Activated CD4-positive, alpha-beta T cell treated with anti-CD3 and anti-CD28 coated beads, Interleukin-2, amount 50 U/mL, for 48 hours (primary cell): ENCODE measurements at regions not wholly inside any gene's neighbourhood (a gene's known extent, or its start where the extent isn't known, plus 50 kb on each side); places are given as distances from the start of the nearest gene placed in this dataset.

Source experiments
- DNase-seq, 2 experiments: peaks; one replicate each; pipeline ENCODE4 v3.0.0-alpha.2; 2020

GRCh38 chr17:54009502-54009901, 186.8 kb downstream of the KIF2B start:
- no peak for DNase-seq

GRCh38 chr17:54013072-54013471, 190.3 kb downstream of the KIF2B start:
- no peak for DNase-seq

- no peak for DNase-seq
Observed at GRCh38 chr17:54015734-54016133, 193.0 kb downstream of the KIF2B start.

- DNase-seq = no peak
Observed at GRCh38 chr17:54021418-54021817, 198.7 kb downstream of the KIF2B start.

- DNase-seq = no peak
Observed at GRCh38 chr17:54028986-54029580, 206.4 kb downstream of the KIF2B start.

GRCh38 chr17:54029986-54030385, 207.3 kb downstream of the KIF2B start:
- DNase-seq = no peak

- DNase-seq = no peak
Observed at GRCh38 chr17:54046570-54046969, 223.8 kb downstream of the KIF2B start.

GRCh38 chr17:54063639-54064038, 240.9 kb downstream of the KIF2B start:
- DNase-seq = no peak

GRCh38 chr17:54085020-54085419, 262.3 kb downstream of the KIF2B start:
- no peak for DNase-seq

- no peak for DNase-seq
Observed at GRCh38 chr17:54085934-54086333, 263.2 kb downstream of the KIF2B start.

- no peak for DNase-seq
Observed at GRCh38 chr17:54096216-54096615, 273.5 kb downstream of the KIF2B start.

- DNase-seq = no peak
Observed at GRCh38 chr17:54099221-54099620, 276.5 kb downstream of the KIF2B start.

GRCh38 chr17:54102246-54102645, 279.5 kb downstream of the KIF2B start:
- DNase-seq = no peak

- DNase-seq = no peak
Observed at GRCh38 chr17:54111576-54111975, 288.8 kb downstream of the KIF2B start.

- DNase-seq = no peak
Observed at GRCh38 chr17:54117452-54117851, 294.7 kb downstream of the KIF2B start.

GRCh38 chr17:54124456-54124855, 301.7 kb downstream of the KIF2B start:
- no peak for DNase-seq

- no peak for DNase-seq
Observed at GRCh38 chr17:54153423-54153822, 330.7 kb downstream of the KIF2B start.

- DNase-seq = no peak
Observed at GRCh38 chr17:54157542-54157941, 334.8 kb downstream of the KIF2B start.

GRCh38 chr17:54172096-54172984, 349.6 kb downstream of the KIF2B start:
- no peak for DNase-seq

- DNase-seq = no peak
Observed at GRCh38 chr17:54172985-54173316, 350.2 kb downstream of the KIF2B start.

GRCh38 chr17:54177606-54178308, 355.0 kb downstream of the KIF2B start:
- DNase-seq = no peak

GRCh38 chr17:54180950-54181349, 358.2 kb downstream of the KIF2B start:
- DNase-seq = no peak

GRCh38 chr17:54191261-54191660, 368.5 kb downstream of the KIF2B start:
- DNase-seq = no peak

GRCh38 chr17:54194268-54194667, 371.5 kb downstream of the KIF2B start:
- no peak for DNase-seq
